SK-N-SH (cell line): ENCODE measurements at regions not wholly inside any gene's neighbourhood (a gene's known extent, or its start where the extent isn't known, plus 50 kb on each side); places are given as distances from the start of the nearest gene placed in this dataset.

Experiments used
- CTCF ChIA-PET: fragments of 300-600, 350-600 bp; formaldehyde crosslinking; extraction: SDS; loops from one replicate; lab custom pipeline; 2021; lab: Yijun Ruan, JAX
- POLR2A ChIA-PET: fragments of 350-600 bp; sonication (Branson Sonifier 250); formaldehyde crosslinking; extraction: SDS; loops from one replicate; lab custom pipeline; 2020; ENCODE audit warnings: antibody characterized with exemption, inconsistent platforms; lab: Yijun Ruan, JAX
- DNase-seq: peaks from one replicate; pipeline ENCODE4 v3.0.0; 2012
- H2AFZ ChIP-seq: fragments of 200-600 bp; sonication (generic); 2 replicates; pipeline ENCODE4 v1.8.1; 2016; ENCODE audit warnings: antibody characterized with exemption, mild to moderate bottlenecking, low read depth
- H3F3A ChIP-seq: fragments of 200-600 bp; sonication (generic); replicated peaks from 2 replicates; pipeline ENCODE3; 2016; ENCODE audit warnings: antibody characterized with exemption, mild to moderate bottlenecking; ENCODE audit not compliant: insufficient read depth
- H3K27ac ChIP-seq, 2 experiments: fragments of 200-500 bp in 1 of 2; fragments of 200-600 bp in 1 of 2; sonication (Bioruptor generic) in 1 of 2; sonication (generic), shearing (Covaris generic) in 1 of 2; 2 replicates each; pipeline versions ENCODE4 v1.5.1 to v1.6.1; 2014 to 2016; ENCODE audit warnings: low read depth in 2 of 2, inconsistent platforms in 1 of 2, low read length in 1 of 2, mild to moderate bottlenecking in 1 of 2, mixed read lengths in 1 of 2
- H3K27me3 ChIP-seq: fragments of 200-600 bp; sonication (generic), shearing (Covaris generic); 2 replicates; pipeline ENCODE4 v1.6.1; 2016; ENCODE audit warnings: mixed run types; ENCODE audit not compliant: insufficient read depth
- H3K36me3 ChIP-seq, 2 experiments: fragments of 200-500 bp in 1 of 2; fragments of 200-600 bp in 1 of 2; sonication (Bioruptor generic) in 1 of 2; sonication (generic) in 1 of 2; replicated peaks in 1 of 2; 2 replicates each; pipeline versions ENCODE3 to v1.5.1; 2014 to 2016; ENCODE audit warnings: low read length in 1 of 2, mild to moderate bottlenecking in 1 of 2; ENCODE audit not compliant: insufficient read depth in 2 of 2, control insufficient read depth in 1 of 2
- H3K4me1 ChIP-seq, 2 experiments: fragments of 200-500 bp in 1 of 2; fragments of 200-600 bp in 1 of 2; sonication (Bioruptor generic) in 1 of 2; sonication (generic), shearing (Covaris generic) in 1 of 2; 2 replicates each; pipeline versions ENCODE4 v1.5.1 to v1.6.1; 2014 to 2016; ENCODE audit warnings: low read depth in 1 of 2, low read length in 1 of 2, mixed run types in 1 of 2; ENCODE audit not compliant: insufficient read depth in 2 of 2, control insufficient read depth in 1 of 2
- H3K4me2 ChIP-seq: fragments of 200-600 bp; sonication (generic), shearing (Covaris generic); 2 replicates; pipeline ENCODE4 v1.6.1; 2017; ENCODE audit warnings: mixed run types
- H3K4me3 ChIP-seq, 2 experiments: fragments of 200-500 bp in 1 of 2; fragments of 200-600 bp in 1 of 2; sonication (Bioruptor generic) in 1 of 2; sonication (generic), shearing (Covaris generic) in 1 of 2; 2 replicates each; pipeline versions ENCODE4 v1.5.1 to v1.8.1; 2014 to 2016; ENCODE audit warnings: low read depth in 2 of 2, inconsistent platforms in 1 of 2, low read length in 1 of 2, mild to moderate bottlenecking in 1 of 2, mixed read lengths in 1 of 2, moderate library complexity in 1 of 2
- H3K79me2 ChIP-seq: fragments of 200-600 bp; sonication (generic); 2 replicates; pipeline ENCODE4 v1.8.1; 2017; ENCODE audit warnings: mild to moderate bottlenecking; ENCODE audit not compliant: insufficient read depth
- H3K9ac ChIP-seq: fragments of 200-600 bp; sonication (generic); 2 replicates; pipeline ENCODE4 v1.6.1; 2017; ENCODE audit warnings: mixed run types
- H3K9me2 ChIP-seq: fragments of 200-600 bp; sonication (generic); 2 replicates; pipeline ENCODE4 v1.6.1; 2017; ENCODE audit warnings: mixed run types
- H3K9me3 ChIP-seq: fragments of 200-600 bp; sonication (generic); 2 replicates; pipeline ENCODE4 v1.6.1; 2017; ENCODE audit warnings: mixed run types, mild to moderate bottlenecking, moderate library complexity
- H4K20me1 ChIP-seq: fragments of 200-600 bp; sonication (generic); 2 replicates; pipeline ENCODE4 v1.6.1; 2017; ENCODE audit warnings: mild to moderate bottlenecking, mixed run types; ENCODE audit not compliant: insufficient read depth
- CHD2 ChIP-seq: fragments of 150-350 bp; IDR thresholded peaks from 2 replicates; pipeline ENCODE4 v1.6.1; 2018; ENCODE audit warnings: low read length; ENCODE audit not compliant: partially characterized antibody
- CTCF ChIP-seq: fragments of 200-600 bp; sonication (generic); IDR thresholded peaks from 2 replicates; pipeline ENCODE4 v1.6.1; 2017; ENCODE audit warnings: antibody characterized with exemption, mild to moderate bottlenecking, moderate library complexity
- ELF1 ChIP-seq: IDR thresholded peaks from 2 replicates; pipeline ENCODE4 v1.4.0; 2012
- FOSL2 ChIP-seq: IDR thresholded peaks from 2 replicates; pipeline ENCODE4 v1.4.0; 2012; ENCODE audit warnings: low read depth, mild to moderate bottlenecking, moderate library complexity, borderline replicate concordance
- FOXM1 ChIP-seq: IDR thresholded peaks from 2 replicates; pipeline ENCODE4 v1.4.0; 2012; ENCODE audit warnings: low read depth, mild to moderate bottlenecking
- GATA2 ChIP-seq: sonication (generic); formaldehyde crosslinking; IDR thresholded peaks from 2 replicates; pipeline ENCODE4 v1.5.0; 2020; ENCODE audit warnings: mild to moderate bottlenecking, missing genetic modification reagents
- MEF2A ChIP-seq: IDR thresholded peaks from 2 replicates; pipeline ENCODE4 v1.4.0; 2012; ENCODE audit warnings: low read depth, borderline replicate concordance
- MXI1 ChIP-seq: IDR thresholded peaks from 2 replicates; pipeline ENCODE4 v1.6.1; 2012; ENCODE audit warnings: mild to moderate bottlenecking, low read depth, low read length, improper control_type of control experiment
- NRF1 ChIP-seq: IDR thresholded peaks from 2 replicates; pipeline ENCODE4 v1.6.1; 2012; ENCODE audit warnings: low read depth, mild to moderate bottlenecking, low read length
- RCOR1 ChIP-seq: fragments of 150-350 bp; IDR thresholded peaks from 2 replicates; pipeline ENCODE4 v1.6.1; 2017; ENCODE audit warnings: antibody characterized with exemption, low read length
- REST ChIP-seq: IDR thresholded peaks from 2 replicates; pipeline ENCODE4 v1.6.1; 2012; ENCODE audit warnings: mild to moderate bottlenecking, low read depth, low read length, moderate library complexity
- RXRA ChIP-seq: IDR thresholded peaks from 2 replicates; pipeline ENCODE4 v1.4.0; 2012; ENCODE audit warnings: low read depth, mild to moderate bottlenecking, borderline replicate concordance
- SMC3 ChIP-seq: IDR thresholded peaks from 2 replicates; pipeline ENCODE4 v1.6.1; 2012; ENCODE audit warnings: low read depth, low read length, improper control_type of control experiment
- TCF12 ChIP-seq: IDR thresholded peaks from 2 replicates; pipeline ENCODE4 v1.4.0; 2012
- USF2 ChIP-seq: fragments of 150-350 bp; IDR thresholded peaks from 2 replicates; pipeline ENCODE4 v1.6.1; 2017; ENCODE audit warnings: antibody characterized with exemption, low read length, low read depth, borderline replicate concordance
- YY1 ChIP-seq: IDR thresholded peaks from 2 replicates; pipeline ENCODE4 v1.4.0; 2012; ENCODE audit warnings: low read depth, mild to moderate bottlenecking
- ZBTB33 ChIP-seq: IDR thresholded peaks from 2 replicates; pipeline ENCODE4 v1.4.0; 2012; ENCODE audit warnings: low read depth, borderline replicate concordance
- WGBS: methylation state at CpG from one replicate; pipeline ENCODE4 v1.1.6; 2017; ENCODE audit warnings: low lambda C conversion rate; 5-methylcytosine and 5-hydroxymethylcytosine counted together

- no peak overlapping the region for H3K27ac ChIP-seq
- no peaks in the 10 kb centered on the region for H3K9me2 ChIP-seq
- no peak overlapping the region for H3K4me2 ChIP-seq
- TF ChIP-seq CTCF: no peak
- no peak for TF ChIP-seq YY1
- TF ChIP-seq NRF1: no peak
- no peak for TF ChIP-seq TCF12
- no peak for TF ChIP-seq RCOR1
- no peak for TF ChIP-seq ZBTB33
- TF ChIP-seq RXRA: no peak
- TF ChIP-seq FOXM1: no peak
- TF ChIP-seq GATA2 (CRISPR knock-in tag): no peak
- TF ChIP-seq USF2: no peak
- no peak for TF ChIP-seq ELF1
- no peak for TF ChIP-seq CHD2
- H3K36me3 ChIP-seq: no peaks in the 10 kb centered on the region
- no peak overlapping the region for H3K4me3 ChIP-seq
- ChIA-PET POLR2A (no interaction called here), CTCF (interaction anchor here (0.6 kb wide), 1 partner anchor 107 kb away, joined by 3 read pairs; no protein-coding TSS in a partner anchor)
- H3K9ac ChIP-seq: no peak overlapping the region
- no peaks in the 10 kb centered on the region for H3K9me3 ChIP-seq
- no peaks in the 10 kb centered on the region for H4K20me1 ChIP-seq
- H3K79me2 ChIP-seq: no peaks in the 10 kb centered on the region
- no peak overlapping the region for H2AFZ ChIP-seq
- no peaks in the 10 kb centered on the region for H3K4me1 ChIP-seq
- H3K27me3 ChIP-seq: no peaks in the 10 kb centered on the region
- no peak for DNase-seq
- WGBS: 78% methylated on average over 2 of the region's 2 CpGs
- H3F3A ChIP-seq: no peaks in the 10 kb centered on the region
These were observed 488.0 kb downstream of the MAN2A1 start for GRCh38 chr5:110177729-110178128.

- no peak overlapping the region for H3K9ac ChIP-seq
- no peak overlapping the region for H3K4me2 ChIP-seq
- H3K4me3 ChIP-seq: no peak overlapping the region
- no peaks in the 10 kb centered on the region for H3K4me1 ChIP-seq
- CTCF ChIA-PET: no interaction called here
- DNase-seq: no peak
- H4K20me1 ChIP-seq: no peaks in the 10 kb centered on the region
- H3F3A ChIP-seq: no peaks in the 10 kb centered on the region
- H3K9me2 ChIP-seq: no peaks in the 10 kb centered on the region
- WGBS: 49% methylated on average over 2 of the region's 2 CpGs
- no peaks in the 10 kb centered on the region for H3K9me3 ChIP-seq
- no peak overlapping the region for H2AFZ ChIP-seq
- TF ChIP-seq MEF2A (no peak), FOSL2 (no peak), REST (no peak), MXI1 (no peak), CHD2 (no peak), SMC3 (no peak)
- TF ChIP-seq, all 33 proteins: peak for 0
- no peak overlapping the region for H3K27ac ChIP-seq
- H3K79me2 ChIP-seq: no peaks in the 10 kb centered on the region
- no peaks in the 10 kb centered on the region for H3K36me3 ChIP-seq
- POLR2A ChIA-PET: no interaction called here
- H3K27me3 ChIP-seq: no peaks in the 10 kb centered on the region
These were observed 489.6 kb downstream of the MAN2A1 start for GRCh38 chr5:110179321-110179720.
